Endothelial cell (in vitro differentiated cells): ENCODE measurements at regions not wholly inside any gene's neighbourhood (a gene's known extent, or its start where the extent isn't known, plus 50 kb on each side); places are given as distances from the start of the nearest gene placed in this dataset.

Experiments
- DNase-seq: peaks from one replicate; pipeline ENCODE4 v3.0.0; 2021; ENCODE audit warnings: low spot score
- H3K27ac Mint-ChIP-seq: one replicate; pipeline ENCODE4 v1.8.0; 2021; ENCODE audit warnings: mixed read lengths, inconsistent platforms; ENCODE audit not compliant: unreplicated experiment
- H3K27me3 Mint-ChIP-seq: one replicate; pipeline ENCODE4 v1.8.0; 2021; ENCODE audit warnings: mild to moderate bottlenecking, moderate library complexity, mixed read lengths, inconsistent platforms; ENCODE audit not compliant: unreplicated experiment
- H3K36me3 Mint-ChIP-seq: one replicate; pipeline ENCODE4 v1.8.0; 2021; ENCODE audit warnings: mild to moderate bottlenecking, low read depth, mixed read lengths, inconsistent platforms; ENCODE audit not compliant: unreplicated experiment
- H3K4me1 Mint-ChIP-seq: one replicate; pipeline ENCODE4 v1.8.0; 2021; ENCODE audit warnings: mild to moderate bottlenecking, mixed read lengths, inconsistent platforms; ENCODE audit not compliant: unreplicated experiment
- H3K4me3 Mint-ChIP-seq: one replicate; pipeline ENCODE4 v1.8.0; 2021; ENCODE audit warnings: mild to moderate bottlenecking, mixed read lengths, inconsistent platforms; ENCODE audit not compliant: unreplicated experiment
- H3K9me3 Mint-ChIP-seq: one replicate; pipeline ENCODE4 v1.8.0; 2021; ENCODE audit warnings: mixed read lengths, inconsistent platforms; ENCODE audit not compliant: unreplicated experiment
- CTCF ChIP-seq: fragments of 200-600 bp; sonication (generic); IDR thresholded peaks from one replicate; pipeline ENCODE4 v1.5.0; 2021; ENCODE audit warnings: antibody characterized with exemption; ENCODE audit not compliant: unreplicated experiment

GRCh38 chr17:14693382-14693781, 392.5 kb downstream of the HS3ST3B1 start:
- H3K27ac Mint-ChIP-seq: no peak overlapping the region
- H3K4me3 Mint-ChIP-seq: no peak overlapping the region
- no peaks in the 10 kb centered on the region for H3K36me3 Mint-ChIP-seq
- TF ChIP-seq CTCF: no peak
- no peaks in the 10 kb centered on the region for H3K9me3 Mint-ChIP-seq
- DNase-seq: no peak
- peaks cover 1% of the 10 kb centered on the region for H3K27me3 Mint-ChIP-seq
- H3K4me1 Mint-ChIP-seq: no peaks in the 10 kb centered on the region

GRCh38 chr17:14690704-14691103, 389.8 kb downstream of the HS3ST3B1 start:
- peaks cover 3% of the 10 kb centered on the region for H3K36me3 Mint-ChIP-seq
- no peak overlapping the region for H3K27ac Mint-ChIP-seq
- H3K27me3 Mint-ChIP-seq: peaks cover 4% of the 10 kb centered on the region
- no peaks in the 10 kb centered on the region for H3K4me1 Mint-ChIP-seq
- DNase-seq: no peak
- no peaks in the 10 kb centered on the region for H3K9me3 Mint-ChIP-seq
- no peak for TF ChIP-seq CTCF
- no peak overlapping the region for H3K4me3 Mint-ChIP-seq

GRCh38 chr17:14688134-14688533, 387.3 kb downstream of the HS3ST3B1 start:
- DNase-seq: no peak
- no peaks in the 10 kb centered on the region for H3K9me3 Mint-ChIP-seq
- H3K4me1 Mint-ChIP-seq: peaks cover 10% of the 10 kb centered on the region
- H3K27ac Mint-ChIP-seq: no peak overlapping the region
- no peak overlapping the region for H3K4me3 Mint-ChIP-seq
- H3K27me3 Mint-ChIP-seq: peaks cover 4% of the 10 kb centered on the region
- H3K36me3 Mint-ChIP-seq: peaks cover 3% of the 10 kb centered on the region
- peak; percentile 16 for TF ChIP-seq CTCF

GRCh38 chr17:14672830-14673229, 371.9 kb downstream of the HS3ST3B1 start:
- H3K27ac Mint-ChIP-seq: no peak overlapping the region
- TF ChIP-seq CTCF: no peak
- no peaks in the 10 kb centered on the region for H3K9me3 Mint-ChIP-seq
- no peak for DNase-seq
- no peaks in the 10 kb centered on the region for H3K4me1 Mint-ChIP-seq
- H3K36me3 Mint-ChIP-seq: no peaks in the 10 kb centered on the region
- H3K4me3 Mint-ChIP-seq: no peak overlapping the region
- H3K27me3 Mint-ChIP-seq: no peaks in the 10 kb centered on the region

GRCh38 chr17:14670861-14671260, 370.0 kb downstream of the HS3ST3B1 start:
- H3K36me3 Mint-ChIP-seq: no peaks in the 10 kb centered on the region
- no peak overlapping the region for H3K27ac Mint-ChIP-seq
- TF ChIP-seq CTCF: no peak
- no peaks in the 10 kb centered on the region for H3K27me3 Mint-ChIP-seq
- no peak for DNase-seq
- H3K4me3 Mint-ChIP-seq: no peak overlapping the region
- H3K4me1 Mint-ChIP-seq: no peaks in the 10 kb centered on the region
- H3K9me3 Mint-ChIP-seq: no peaks in the 10 kb centered on the region
